Endothelial cell of umbilical vein (primary cell): ENCODE measurements at regions not wholly inside any gene's neighbourhood (a gene's known extent, or its start where the extent isn't known, plus 50 kb on each side); places are given as distances from the start of the nearest gene placed in this dataset.
A peak's percentile ranks its signal among the peaks of the same experiment; 100 is the strongest.

Experiments
- EZH2 ChIP-seq: IDR thresholded peaks from 2 replicates; pipeline ENCODE4 v1.6.1; 2012; ENCODE audit warnings: borderline replicate concordance, low read depth, mild to moderate bottlenecking, moderate library complexity, low read length, inconsistent platforms; ENCODE audit not compliant: severe bottlenecking
- FOS ChIP-seq: IDR thresholded peaks from 2 replicates; pipeline ENCODE4 v1.6.1; 2011; ENCODE audit warnings: mild to moderate bottlenecking, low read length, moderate library complexity, borderline replicate concordance; ENCODE audit not compliant: insufficient read depth
- GATA2 ChIP-seq: IDR thresholded peaks from 2 replicates; pipeline ENCODE4 v1.7.0; 2011; ENCODE audit warnings: low read depth, mild to moderate bottlenecking, moderate library complexity, mixed read lengths, low read length; ENCODE audit not compliant: insufficient read length, insufficient read depth
- JUN ChIP-seq: IDR thresholded peaks from 2 replicates; pipeline ENCODE4 v1.6.1; 2011; ENCODE audit warnings: borderline replicate concordance, low read depth; ENCODE audit not compliant: insufficient read length, insufficient read depth
- MYC ChIP-seq: IDR thresholded peaks from one replicate; pipeline ENCODE4 v1.6.1; 2011; ENCODE audit warnings: mild to moderate bottlenecking, low read depth, low read length
- POLR2A ChIP-seq: IDR thresholded peaks from 2 replicates; pipeline ENCODE4 v1.6.1; 2012; ENCODE audit warnings: low read depth, mild to moderate bottlenecking, control low read depth, low read length
- POLR2AphosphoS5 ChIP-seq: IDR thresholded peaks from 2 replicates; pipeline ENCODE4 v1.6.1; 2012; ENCODE audit warnings: low read depth, mild to moderate bottlenecking, control low read depth, low read length, moderate library complexity; ENCODE audit not compliant: insufficient read depth
- TF ChIP-seq, protein P1 (sequence below): IDR thresholded peaks from 2 replicates; pipeline ENCODE4 v1.6.1; 2011; ENCODE audit not compliant: insufficient read depth, insufficient read length
- TF ChIP-seq, protein P2 (sequence below), 2 donors: IDR thresholded peaks; 1 replicate in 1 of 2; 2 replicates in 1 of 2; pipeline ENCODE4 v1.5.1; 2011; ENCODE audit warnings: low read length in 2 of 2, mild to moderate bottlenecking in 2 of 2, moderate library complexity in 2 of 2, control low read depth in 1 of 2, inconsistent platforms in 1 of 2, low read depth in 1 of 2; ENCODE audit not compliant: insufficient read depth in 1 of 2; ENCODE audit errors: extremely low read depth in 1 of 2

DNA sequence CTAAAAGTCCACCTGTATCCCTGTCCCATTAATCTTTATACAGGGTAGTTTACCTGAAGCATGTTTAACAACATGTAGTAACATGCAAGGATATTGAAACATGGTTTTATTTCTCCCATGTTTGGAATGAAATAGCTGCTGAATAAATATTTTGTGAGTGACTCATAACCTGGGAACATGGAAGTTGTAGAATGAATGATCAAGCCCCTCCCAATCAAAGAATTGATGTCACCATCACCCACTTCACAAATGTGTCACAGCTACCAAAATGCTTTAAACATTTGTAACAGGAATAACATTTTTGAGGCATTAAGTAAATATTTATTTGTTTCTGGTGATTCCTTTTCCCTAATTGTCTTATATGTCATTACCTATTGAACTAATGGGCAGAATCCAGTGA lies 58.9 kb upstream of the TNFAIP3 start:
- TF ChIP-seq, protein P1, sequence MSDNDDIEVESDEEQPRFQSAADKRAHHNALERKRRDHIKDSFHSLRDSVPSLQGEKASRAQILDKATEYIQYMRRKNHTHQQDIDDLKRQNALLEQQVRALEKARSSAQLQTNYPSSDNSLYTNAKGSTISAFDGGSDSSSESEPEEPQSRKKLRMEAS: no peak
- TF ChIP-seq, protein P2, sequence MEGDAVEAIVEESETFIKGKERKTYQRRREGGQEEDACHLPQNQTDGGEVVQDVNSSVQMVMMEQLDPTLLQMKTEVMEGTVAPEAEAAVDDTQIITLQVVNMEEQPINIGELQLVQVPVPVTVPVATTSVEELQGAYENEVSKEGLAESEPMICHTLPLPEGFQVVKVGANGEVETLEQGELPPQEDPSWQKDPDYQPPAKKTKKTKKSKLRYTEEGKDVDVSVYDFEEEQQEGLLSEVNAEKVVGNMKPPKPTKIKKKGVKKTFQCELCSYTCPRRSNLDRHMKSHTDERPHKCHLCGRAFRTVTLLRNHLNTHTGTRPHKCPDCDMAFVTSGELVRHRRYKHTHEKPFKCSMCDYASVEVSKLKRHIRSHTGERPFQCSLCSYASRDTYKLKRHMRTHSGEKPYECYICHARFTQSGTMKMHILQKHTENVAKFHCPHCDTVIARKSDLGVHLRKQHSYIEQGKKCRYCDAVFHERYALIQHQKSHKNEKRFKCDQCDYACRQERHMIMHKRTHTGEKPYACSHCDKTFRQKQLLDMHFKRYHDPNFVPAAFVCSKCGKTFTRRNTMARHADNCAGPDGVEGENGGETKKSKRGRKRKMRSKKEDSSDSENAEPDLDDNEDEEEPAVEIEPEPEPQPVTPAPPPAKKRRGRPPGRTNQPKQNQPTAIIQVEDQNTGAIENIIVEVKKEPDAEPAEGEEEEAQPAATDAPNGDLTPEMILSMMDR (IDR thresholded peaks at IDR 0.05; ENCODE audit: extremely low read depth in 1 of 2, insufficient read depth in 1 of 2, low read depth in 1 of 2, low read length in 2 of 2): no peak
- TF ChIP-seq EZH2 (no peak), POLR2A (no peak), POLR2AphosphoS5 (no peak), GATA2 (no peak), JUN (peak; percentile 66), FOS (peak; percentile 65), MYC (no peak)
